ENCODE measurements at regions not wholly inside any gene's neighbourhood (a gene's known extent, or its start where the extent isn't known, plus 50 kb on each side); places are given as distances from the start of the nearest gene placed in this dataset.

- TF ChIP-seq ZNF19 (tag by site-specific recombination; IDR thresholded peaks at IDR 0.05; ENCODE audit: low read depth) (no peak), ZNF426 (tag by site-specific recombination; IDR thresholded peaks at IDR 0.05) (no peak), ZNF530 (tag by site-specific recombination; IDR thresholded peaks at IDR 0.05; ENCODE audit: low read depth) (no peak), ZNF704 (tag by site-specific recombination; IDR thresholded peaks at IDR 0.05) (no peak), ZBTB6 (tag by site-specific recombination; IDR thresholded peaks at IDR 0.05) (no peak), PBX3 (CRISPR knock-in tag; IDR thresholded peaks at IDR 0.05) (no peak)
Observed at GRCh38 chr9:788777-789176, 52.7 kb upstream of the DMRT1 start (continued).

Measured in HEK293 (cell line).